NCI-H1105 (cell line): ENCODE measurements at regions not wholly inside any gene's neighbourhood (a gene's known extent, or its start where the extent isn't known, plus 50 kb on each side); places are given as distances from the start of the nearest gene placed in this dataset.

Experiments used
- DNase-seq: peaks from one replicate; lab custom pipeline; 2025; lab: John Stamatoyannopoulos, UW

GRCh38 chr1:87783315-87783714 is 454.6 kb downstream of the LMO4 start:
- no peak for DNase-seq

GRCh38 chr1:87785386-87785785 is 456.7 kb downstream of the LMO4 start:
- DNase-seq, result no peak

GRCh38 chr1:87786229-87786628 is 457.5 kb downstream of the LMO4 start:
- no peak for DNase-seq

GRCh38 chr1:87786861-87787545 is 458.3 kb downstream of the LMO4 start:
- no peak for DNase-seq

GRCh38 chr1:87787551-87787950 is 458.9 kb downstream of the LMO4 start:
- no peak for DNase-seq

GRCh38 chr1:87790756-87791155 is 462.1 kb downstream of the LMO4 start:
- DNase-seq, result no peak

GRCh38 chr1:87791931-87792740 is 463.5 kb downstream of the LMO4 start:
- DNase-seq, result no peak

- no peak for DNase-seq
These were observed 466.3 kb downstream of the LMO4 start for GRCh38 chr1:87794788-87795614.

- no peak for DNase-seq
These were observed 467.1 kb downstream of the LMO4 start for GRCh38 chr1:87795615-87796337.

GRCh38 chr1:87796471-87796901 is 467.8 kb downstream of the LMO4 start:
- no peak for DNase-seq

- DNase-seq, result no peak
These were observed 470.8 kb downstream of the LMO4 start for GRCh38 chr1:87799451-87799850.

- no peak for DNase-seq
These were observed 471.3 kb downstream of the LMO4 start for GRCh38 chr1:87800006-87800405.

- DNase-seq, result no peak
These were observed 474.7 kb downstream of the LMO4 start for GRCh38 chr1:87803375-87803774.

- DNase-seq, result no peak
These were observed 475.4 kb downstream of the LMO4 start for GRCh38 chr1:87804128-87804527.

GRCh38 chr1:87805666-87806378 is 477.1 kb downstream of the LMO4 start:
- DNase-seq, result no peak

- DNase-seq, result no peak
These were observed 477.9 kb downstream of the LMO4 start for GRCh38 chr1:87806379-87807094.

- DNase-seq, result no peak
These were observed 481.5 kb downstream of the LMO4 start for GRCh38 chr1:87810166-87810565.

GRCh38 chr1:87812871-87813577 is 484.3 kb downstream of the LMO4 start:
- DNase-seq, result no peak

GRCh38 chr1:87814573-87814972 is 485.9 kb downstream of the LMO4 start:
- no peak for DNase-seq

GRCh38 chr1:87816646-87817045 is 488.0 kb downstream of the LMO4 start:
- no peak for DNase-seq
